HG02885 (cell line): ENCODE measurements at regions not wholly inside any gene's neighbourhood (a gene's known extent, or its start where the extent isn't known, plus 50 kb on each side); places are given as distances from the start of the nearest gene placed in this dataset.

ENCODE experiments used
- ATAC-seq: cut with Tn5 transposase; IDR thresholded peaks from one replicate; pipeline ENCODE4 v1.9.1; 2021; ENCODE audit warnings: mild to moderate bottlenecking; ENCODE audit not compliant: unreplicated experiment, poor library complexity

DNA sequence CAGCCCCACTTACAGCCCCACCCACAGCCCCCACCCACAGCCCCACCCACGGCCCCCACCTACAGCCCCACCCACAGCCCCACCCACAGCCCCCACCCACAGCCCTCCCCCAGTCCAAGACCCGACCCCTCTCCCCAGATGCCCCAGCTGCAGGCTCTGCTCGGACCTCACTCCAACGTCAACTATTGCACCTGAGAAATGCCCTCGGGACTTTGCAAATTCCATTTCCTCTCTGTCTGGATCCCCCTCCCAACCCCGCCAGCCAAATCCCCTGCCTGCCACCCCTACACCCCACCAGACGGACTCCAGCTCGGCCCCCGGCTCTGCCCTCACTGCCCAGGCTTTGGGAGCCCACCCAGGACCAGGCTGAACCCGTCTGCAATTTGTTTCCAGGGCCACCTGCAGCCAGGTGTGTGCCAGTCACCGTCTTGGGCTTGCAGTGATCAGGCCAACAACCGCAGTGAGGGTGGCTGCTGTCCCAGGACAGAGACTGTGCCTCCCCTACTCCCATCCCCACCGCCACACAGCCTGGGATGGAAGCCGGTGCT is 662.8 kb downstream of the BRD1 start:
- ATAC-seq: no peak

DNA sequence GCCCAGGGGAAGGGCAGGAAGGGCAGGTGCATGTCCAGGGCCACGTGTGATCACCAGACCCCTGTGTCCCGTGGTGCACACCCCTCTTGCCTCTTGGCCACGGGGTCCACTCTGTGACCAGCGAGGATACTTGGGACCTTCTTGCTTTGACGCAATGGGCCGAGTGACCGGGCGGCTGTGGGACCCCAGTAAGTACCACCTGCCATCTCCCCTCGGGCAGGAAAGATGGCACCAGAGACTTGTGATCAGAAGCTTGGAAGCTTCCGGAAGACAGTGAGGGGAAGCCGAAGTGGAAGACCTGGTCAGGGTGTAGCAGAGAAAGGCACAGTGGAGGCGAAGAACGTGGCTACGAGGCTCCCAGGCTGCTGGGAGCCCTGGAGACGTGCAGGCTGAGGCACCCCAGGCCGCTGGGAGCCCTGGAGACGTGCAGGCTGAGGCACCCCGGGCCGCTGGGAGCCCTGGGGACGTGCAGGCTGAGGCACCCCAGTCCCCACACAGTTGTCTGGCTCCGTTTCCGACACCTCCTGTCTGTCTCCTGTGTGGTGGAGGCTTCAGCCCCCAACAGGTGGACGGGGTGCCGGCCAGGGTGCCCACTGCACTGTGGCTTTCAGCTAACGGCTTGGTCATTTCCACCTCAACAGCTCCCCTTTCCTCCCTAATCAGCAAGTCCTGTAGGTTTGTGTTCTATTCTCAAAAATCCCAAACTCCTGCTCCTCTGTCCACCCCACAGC is 663.5 kb downstream of the BRD1 start:
- no peak for ATAC-seq

DNA sequence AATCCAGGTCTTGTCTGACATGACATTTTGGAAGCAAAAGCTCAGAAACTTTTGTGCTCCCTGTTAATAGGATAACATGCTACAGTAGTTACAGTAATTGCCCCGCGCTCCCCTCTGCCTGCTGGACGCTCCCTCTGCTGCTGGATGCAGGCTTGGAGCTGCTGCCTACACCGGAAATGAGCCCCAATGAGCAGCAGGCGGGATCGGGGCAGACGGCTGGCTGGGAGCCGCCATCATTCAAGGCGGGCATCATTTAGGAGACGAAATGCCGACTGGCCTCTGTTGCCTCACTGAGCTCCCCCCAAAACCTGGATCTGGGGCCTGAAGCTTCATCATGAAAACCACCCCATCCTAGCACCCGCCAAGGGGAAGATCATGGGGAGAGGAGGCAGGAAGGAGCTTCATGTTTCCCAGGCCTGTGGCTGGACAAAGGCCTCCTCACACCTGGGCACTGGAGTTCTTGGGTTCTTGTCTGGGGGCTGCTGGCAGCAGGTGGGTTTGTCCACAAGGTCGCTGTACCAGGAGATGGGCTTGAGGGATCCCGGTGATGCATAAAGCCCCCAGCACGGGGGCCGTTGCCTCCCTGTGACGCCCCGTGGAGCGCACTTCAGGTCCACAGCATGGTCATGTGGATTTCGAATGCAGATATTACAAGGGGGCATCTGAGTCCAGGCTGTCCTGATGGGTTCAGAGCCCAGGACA is 664.3 kb downstream of the BRD1 start:
- no peak for ATAC-seq

DNA sequence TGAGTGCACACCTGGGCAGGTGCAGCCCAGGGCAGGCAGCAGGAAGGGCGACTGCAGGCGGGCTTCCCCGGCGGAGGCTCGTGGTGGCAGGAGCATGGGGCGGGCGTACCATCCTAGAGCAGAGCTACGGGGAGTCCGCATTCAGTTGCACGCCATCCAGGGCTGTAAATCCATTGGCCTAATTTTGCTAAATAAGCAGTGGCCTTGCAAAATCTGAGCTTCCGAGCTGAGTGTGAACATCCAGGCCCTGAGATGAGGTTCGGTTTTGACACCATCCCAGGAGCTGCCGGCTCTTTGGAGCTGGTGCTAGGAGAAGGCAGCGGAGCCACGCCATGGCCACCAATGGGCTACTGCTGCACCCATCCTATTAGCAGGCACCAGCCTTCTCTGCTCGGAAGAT is 664.8 kb downstream of the BRD1 start:
- ATAC-seq: no peak

DNA sequence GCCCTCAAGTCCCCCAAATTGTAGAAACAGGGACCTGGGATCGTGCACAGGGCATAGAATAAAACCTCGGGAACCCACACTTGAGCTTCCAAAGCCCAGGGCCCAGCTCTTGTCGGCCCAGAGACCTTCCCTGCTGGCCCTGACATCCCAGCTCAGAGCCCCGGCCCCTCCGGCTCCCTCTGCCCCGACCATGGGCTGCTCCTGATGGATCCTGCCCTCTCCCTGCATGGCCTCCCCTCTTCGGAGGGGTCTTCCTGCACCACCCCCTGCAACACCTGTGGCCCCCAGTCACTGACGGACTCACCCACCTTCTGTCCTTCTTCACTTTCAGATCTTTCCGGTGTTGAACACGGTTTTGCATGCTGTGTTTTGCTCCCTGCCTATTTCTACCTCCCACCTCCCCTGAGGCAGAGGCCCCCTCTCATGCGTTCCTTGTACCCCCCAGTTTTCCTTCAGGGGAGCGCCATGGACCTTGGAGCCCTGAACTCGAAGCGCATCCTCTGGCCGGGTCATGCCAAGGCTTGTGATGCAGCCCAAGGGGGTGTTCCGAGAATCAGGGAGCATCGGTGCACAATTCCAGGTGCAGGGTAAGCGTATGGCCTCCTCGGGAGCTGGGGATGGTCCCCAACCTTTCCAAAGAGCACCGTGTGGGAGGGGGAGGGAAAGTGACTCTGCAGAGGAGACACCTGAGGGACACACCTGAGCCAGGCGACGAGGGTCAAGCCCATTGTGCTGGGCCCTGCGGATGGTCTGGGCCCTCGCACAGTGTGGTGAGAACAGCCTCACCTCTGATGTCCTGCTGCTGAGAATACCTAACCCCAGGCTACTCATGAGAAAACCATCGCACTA is 666.4 kb downstream of the BRD1 start:
- ATAC-seq: no peak

DNA sequence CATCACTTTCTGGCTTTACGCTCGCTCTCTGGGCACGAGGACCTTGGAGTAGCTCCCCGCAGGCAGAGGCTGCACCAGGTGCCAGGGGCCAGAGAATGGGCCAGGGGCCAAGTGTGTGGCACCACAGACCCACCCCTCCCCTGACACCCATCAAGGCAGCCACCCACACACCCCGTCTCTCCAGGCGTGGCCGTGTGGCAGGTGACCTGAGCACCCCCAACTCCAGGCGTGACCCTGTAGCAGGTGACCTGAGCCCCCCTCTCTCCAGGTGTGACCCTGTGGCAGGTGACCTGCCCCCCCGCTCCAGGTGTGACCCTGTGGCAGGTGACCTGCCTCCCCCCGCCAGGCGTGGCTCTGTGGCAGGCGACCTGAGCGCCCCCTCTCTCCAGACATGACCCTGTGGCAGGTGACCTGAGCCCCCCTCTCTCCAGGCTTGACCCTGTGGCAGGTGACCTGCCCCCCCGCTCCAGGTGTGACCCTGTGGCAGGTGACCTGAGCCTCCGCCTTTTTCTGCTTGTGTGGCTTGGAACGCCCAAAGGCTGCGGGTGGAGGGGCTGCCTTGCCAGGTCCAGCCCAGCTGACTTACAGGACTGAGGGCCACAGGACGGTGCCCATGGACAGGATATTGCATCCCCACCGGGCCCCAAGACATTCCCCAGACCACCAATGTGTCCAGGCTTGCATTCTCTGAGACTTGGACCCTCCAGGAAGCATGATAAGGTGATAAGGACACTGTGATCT is 667.2 kb downstream of the BRD1 start:
- no peak for ATAC-seq

DNA sequence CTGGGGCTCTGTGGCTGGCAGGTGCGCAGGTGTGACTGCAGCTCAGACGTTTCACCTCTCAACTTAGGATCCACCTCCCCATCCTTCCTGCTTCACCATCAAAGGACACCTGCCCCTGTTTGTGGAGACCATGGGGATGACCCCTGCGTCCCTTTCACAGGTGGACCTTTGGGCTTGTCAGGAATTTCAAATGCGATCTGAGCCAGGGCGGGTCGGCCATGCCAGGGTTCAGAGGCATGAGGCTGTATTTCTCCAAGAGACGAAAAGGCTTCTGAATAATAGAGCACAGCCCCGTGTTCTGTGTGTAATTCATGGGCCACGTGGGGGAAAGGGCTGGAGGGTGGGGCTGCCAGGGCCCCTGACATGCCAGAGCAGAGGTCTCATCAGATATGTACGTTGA is 668.0 kb downstream of the BRD1 start:
- no peak for ATAC-seq

DNA sequence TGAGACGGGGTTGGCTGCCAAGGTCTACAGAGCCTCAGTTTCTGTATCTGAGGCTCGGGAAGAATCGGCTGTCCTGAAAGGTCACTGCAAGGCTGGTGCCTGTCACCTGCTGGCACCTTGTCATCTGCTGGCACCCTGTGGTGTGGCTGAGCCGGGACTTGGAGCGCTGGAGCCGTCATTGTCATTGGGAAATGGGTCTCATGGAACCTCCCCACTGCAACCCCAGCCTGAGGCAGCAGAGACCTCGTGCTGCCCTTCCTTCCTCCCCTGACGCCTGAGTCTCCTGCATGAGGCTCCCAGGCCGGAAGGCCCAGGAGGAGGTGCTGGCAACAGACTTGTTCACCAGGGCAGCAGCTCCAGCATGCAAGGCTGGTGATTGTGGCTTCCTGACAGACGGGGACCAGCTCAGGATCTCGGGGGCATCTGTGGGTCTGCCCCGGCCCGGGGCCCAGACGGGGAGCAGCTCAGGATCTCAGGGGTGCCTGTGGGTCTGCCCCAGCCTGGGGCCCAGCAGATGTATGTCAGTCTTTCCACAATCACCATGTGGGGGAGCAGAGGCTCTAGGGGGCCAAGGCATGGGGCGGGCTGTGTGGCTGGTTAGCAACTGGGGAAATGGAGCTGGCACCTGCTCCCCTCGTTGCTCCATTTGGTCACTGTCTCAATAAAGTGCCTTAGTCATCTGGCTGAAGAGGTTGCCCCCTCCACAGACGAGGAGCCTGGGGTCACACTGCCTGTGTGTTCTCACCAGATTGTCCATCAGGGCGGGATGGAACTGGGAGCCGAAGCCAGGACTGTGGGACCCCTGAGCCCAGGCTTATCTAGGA is 668.7 kb downstream of the BRD1 start:
- no peak for ATAC-seq

DNA sequence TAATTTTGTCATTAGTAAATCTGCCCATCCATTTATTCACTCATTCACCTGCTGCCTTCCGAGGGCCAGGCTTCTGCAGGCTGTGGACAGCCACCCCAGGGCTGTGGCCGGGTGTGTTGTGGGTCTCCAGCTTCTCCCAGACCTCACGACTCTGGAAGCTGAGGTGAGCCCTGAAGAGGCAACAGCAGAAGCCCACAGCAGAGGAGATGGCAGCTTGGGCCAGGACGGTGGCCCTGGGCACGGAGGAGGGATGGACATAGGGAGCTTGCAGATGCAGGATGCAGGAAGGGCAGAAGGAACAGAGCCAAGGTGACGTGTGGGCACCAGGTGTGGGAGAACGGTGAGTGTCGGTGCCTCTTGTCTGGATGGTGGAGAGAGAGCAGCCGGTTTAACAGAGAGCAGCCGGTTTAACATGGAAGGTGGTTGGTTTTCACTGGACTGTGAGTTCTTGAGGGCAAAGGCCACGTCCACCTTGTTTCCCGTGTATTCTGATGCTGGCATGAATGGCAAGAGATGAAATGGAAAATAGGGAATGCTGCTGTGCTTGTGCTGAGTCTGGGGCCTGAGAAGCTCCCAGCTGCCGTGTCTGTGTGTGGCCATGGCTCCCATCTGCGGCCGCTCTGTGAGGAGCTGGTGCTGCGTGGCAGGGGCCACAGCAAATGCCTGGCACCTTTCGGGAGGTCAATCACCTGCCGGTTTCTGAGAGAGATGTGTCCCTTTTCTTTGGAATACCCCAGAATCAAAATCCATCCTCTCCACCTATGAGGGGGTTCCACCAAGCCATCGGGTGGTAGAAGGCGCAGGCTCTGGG is 669.9 kb downstream of the BRD1 start:
- no peak for ATAC-seq

DNA sequence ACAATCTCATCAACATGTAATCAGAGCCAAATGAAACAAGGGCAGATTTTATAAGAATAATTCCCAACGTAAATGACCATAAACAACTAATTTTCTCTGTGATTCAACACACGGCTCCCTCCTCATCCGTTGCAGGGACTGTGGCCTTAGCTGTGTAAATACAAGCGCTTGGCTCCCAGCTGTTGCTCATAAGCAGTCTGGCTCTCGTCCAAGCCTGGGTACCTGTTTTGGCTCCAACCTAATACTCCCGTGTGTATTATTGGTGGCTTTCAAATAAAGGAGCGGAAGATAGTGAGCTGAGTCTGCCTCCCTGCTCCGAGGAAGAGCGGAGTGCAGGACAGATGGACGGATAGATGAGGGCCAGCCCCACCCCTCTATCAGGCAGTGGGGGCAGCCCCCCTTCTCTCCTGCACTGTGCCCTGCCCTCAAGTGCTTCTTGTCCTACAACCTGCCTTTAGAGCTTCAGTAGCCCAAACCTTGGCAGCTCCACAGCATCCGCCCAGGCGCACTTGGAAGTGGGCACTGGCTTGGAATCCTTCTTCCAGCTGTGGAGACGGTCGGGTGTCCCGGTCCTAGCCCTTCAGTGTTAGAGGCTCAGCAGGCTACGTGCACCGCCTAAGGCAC is 670.9 kb downstream of the BRD1 start:
- no peak for ATAC-seq

DNA sequence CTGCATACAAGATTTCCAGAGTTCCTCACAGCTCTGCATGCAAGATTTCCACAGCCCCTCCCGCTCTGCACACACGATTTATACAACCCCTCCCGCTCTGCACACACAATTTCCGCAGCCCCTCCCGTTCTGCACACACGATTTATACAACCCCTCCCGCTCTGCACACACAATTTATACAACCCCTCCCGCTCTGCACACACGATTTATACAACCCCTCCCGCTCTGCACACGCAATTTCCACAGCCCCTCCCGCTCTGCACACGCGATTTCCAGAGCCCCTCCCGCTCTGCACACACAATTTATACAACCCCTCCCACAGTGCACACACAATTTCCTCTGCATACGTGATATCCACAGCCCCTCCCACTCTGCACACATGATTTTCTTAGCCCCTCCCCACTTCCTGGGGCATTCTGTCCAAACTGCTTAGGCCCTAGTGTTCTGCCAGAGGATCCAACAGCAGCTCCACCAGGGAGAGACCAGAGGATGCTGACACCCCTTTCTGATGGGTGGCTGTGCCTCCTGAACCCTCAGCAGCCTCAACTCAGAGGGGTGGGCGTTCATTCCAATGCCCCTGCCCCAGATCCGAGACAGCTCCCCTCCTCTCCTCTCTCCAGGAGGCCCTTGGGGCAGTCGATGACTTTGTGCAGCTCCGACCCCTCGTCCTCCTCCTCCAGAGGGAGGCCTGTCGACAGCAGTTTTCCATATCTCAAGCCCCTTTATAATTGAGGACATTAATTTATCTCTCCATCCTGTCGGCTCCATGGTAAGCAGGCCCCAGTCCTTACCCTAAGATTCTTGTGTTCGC is 671.7 kb downstream of the BRD1 start:
- ATAC-seq: no peak

DNA sequence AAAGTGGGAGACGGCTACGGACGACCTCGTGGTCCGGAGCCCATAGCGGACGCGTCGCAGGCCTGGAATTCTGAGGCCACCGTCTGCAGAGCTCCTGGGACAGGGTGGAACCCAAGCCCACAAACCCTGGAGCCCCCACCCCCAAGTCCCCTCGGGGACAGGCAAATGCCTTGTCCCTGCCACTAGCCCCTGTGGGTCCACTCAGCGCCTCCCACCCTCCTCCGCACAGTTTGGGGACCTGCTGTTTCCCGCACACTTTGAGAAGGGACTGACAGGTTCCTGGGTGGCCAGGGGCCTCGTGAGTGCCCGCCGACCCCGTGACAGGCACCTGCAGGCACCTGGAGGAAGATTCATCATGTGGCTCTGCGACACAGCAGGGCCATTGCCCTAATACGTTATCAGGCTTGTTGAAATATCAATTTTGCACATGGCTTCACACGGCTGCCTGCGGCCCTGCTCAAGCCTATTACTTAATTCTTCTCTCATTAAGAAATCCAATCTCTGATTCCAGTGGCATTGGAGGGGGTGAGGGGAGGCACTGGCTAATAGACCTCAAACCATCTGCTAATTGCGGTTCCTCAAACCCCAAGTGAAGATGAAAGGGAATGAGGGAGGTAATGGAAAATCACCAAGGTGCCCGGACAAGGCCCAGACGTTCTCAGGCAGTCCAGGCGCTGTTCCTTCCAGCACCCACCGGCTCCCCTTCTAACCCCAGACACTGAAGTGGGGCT is 672.5 kb downstream of the BRD1 start:
- ATAC-seq: no peak

DNA sequence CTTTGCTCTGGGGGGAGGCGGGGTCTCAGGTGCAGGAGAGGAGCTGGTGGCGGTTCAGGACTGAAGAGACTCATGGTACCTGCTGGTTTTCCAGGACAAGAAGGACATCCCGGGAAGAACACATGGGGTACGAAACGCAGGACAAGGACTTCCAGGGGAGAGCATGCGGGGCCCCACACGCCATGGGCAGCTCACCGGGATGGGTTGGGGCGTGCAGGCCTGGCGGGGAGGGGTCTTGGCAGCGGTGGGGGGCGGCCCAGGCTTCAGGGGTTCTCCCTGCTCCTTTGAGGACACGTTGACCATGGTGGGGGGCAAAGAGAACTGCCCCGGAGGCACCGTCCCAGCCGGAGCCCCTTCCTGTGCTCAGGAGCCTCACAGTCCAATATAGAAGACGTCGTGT is 673.2 kb downstream of the BRD1 start:
- no peak for ATAC-seq

DNA sequence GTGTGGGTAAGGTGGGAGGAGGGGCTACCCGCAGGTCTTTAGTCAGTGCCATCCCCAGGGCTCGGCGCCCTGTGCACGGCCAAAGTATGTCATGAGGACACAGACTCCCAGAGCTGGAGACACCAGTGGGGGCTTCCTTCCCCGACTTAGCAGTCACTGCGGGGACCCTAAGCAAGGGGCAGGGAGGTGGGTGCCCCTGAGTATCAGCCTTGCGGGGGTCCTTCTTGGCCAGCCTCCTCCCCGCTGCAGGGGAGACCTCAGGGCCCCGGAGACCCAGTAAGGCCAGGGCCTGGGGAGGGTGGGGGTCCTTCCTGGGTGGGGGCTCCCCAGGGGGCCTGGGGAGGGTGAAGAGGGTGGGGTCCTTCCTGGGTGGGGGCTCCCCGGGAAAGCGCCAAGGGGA is 673.8 kb downstream of the BRD1 start:
- no peak for ATAC-seq

DNA sequence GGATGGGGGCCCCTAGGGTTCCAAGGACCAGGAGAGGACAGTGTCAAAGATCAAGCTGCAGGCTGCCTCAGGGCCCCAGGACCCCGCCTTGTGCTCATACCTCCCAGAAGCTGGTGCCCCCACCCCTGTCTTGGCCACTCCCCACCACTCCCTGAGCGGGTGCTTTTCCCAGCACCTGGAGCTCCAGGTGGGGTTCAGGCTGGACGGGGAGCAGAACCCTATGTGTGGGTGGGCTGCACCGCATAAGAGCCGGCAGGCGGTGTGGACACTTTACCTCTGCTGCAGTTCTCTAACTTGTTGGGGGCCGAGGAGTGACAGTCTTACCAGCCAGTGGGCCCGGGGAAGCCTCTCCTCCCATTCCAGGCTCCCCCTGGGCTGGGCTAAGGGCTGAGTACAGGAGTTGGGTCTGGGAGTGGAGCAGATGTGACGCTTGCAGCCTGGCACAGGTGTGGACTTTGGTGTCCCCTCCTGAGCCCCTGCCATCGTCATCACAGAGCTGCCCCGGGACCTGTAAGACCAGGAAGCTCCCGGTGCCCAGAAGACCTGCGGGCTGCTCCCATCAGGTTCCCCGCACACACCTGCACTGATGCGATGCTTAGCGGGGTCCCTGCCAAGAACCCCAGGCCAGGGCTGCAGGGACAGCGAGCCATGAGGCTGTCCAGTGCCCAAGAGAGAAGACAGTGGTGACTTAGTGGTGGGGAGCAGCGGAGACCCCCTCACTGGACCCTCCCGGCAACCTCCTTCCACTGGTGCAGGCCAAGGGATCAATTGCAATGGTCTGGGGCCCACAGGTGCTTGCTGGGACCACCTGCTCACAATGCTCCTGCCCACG is 674.5 kb downstream of the BRD1 start:
- no peak for ATAC-seq
